DMS79 treated with DMSO at 0.1 percent for 48 hours (cell line): ENCODE measurements at regions not wholly inside any gene's neighbourhood (a gene's known extent, or its start where the extent isn't known, plus 50 kb on each side); places are given as distances from the start of the nearest gene placed in this dataset.

Experiments used
- DNase-seq: peaks from one replicate; lab custom pipeline; 2025; lab: John Stamatoyannopoulos, UW

DNA sequence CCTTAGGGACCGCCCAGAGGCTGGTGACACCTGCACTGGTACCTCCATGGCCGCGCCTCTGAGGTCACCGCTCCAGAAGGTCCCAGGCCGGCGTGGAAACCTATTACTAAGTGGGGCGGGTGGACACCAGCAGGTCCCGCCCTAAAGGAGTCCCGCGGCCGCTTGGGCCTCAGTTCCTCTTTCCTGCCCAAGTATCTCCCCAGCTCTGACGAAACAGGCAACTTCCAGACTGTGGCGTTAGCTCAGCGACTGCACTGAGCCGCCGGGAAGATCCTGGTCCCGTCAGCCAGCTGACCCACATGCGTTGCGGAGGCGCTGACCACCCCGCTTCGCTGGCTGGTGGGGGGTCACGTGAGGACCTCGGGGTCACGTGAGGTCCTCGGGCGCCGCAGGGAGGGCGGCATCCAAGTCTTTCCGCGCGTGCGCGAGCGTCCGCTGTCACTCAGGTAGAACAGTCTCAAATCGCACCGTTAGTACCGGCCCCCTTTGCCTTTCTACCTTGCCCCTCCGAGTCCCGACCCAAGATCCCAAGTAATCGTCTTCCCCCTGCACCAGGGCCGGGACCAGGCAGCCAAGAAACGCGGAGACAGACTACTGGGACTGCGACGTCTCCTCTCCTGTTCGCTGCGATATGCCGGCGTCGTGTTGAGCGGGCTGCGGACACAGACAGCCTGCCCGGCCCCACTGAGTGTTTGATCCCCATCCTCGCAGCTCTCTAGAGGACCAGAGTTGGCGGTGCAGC, 53.7 kb upstream of the KDM4C start:
- peak; percentile 88 for DNase-seq

- peak; percentile 48 for DNase-seq
Observed at GRCh38 chr9:6702707-6703106, 55.1 kb upstream of the KDM4C start.

- no peak for DNase-seq
Observed at GRCh38 chr9:6696178-6696577, 50.6 kb upstream of the GLDC start.

- DNase-seq = no peak
Observed at GRCh38 chr9:6695121-6695814, 49.7 kb upstream of the GLDC start.
